HL-60 (cell line): ENCODE measurements at regions not wholly inside any gene's neighbourhood (a gene's known extent, or its start where the extent isn't known, plus 50 kb on each side); places are given as distances from the start of the nearest gene placed in this dataset.

ENCODE experiments used
- DNase-seq, 2 experiments: peaks; one replicate each; pipeline ENCODE4 v3.0.0-alpha.2; 2010 to 2020; ENCODE audit warnings: low read depth in 1 of 2, low spot score in 1 of 2
- H3K27ac ChIP-seq: fragments of 250-450 bp; sonication (Bioruptor Pico); replicated peaks from 2 replicates; pipeline ENCODE4 v1.5.1; 2020; ENCODE audit warnings: mild to moderate bottlenecking, moderate library complexity
- H3K27me3 ChIP-seq: fragments of 250-450 bp; sonication (Bioruptor Pico); 2 replicates; pipeline ENCODE4 v1.5.1; 2021; ENCODE audit warnings: mild to moderate bottlenecking, moderate library complexity; ENCODE audit not compliant: insufficient read depth, poor library complexity, severe bottlenecking
- H3K4me3 ChIP-seq: replicated peaks from 2 replicates; pipeline ENCODE4 v1.5.1; 2011; ENCODE audit warnings: mild to moderate bottlenecking, control low read depth, low read length; ENCODE audit not compliant: insufficient read depth
- CTCF ChIP-seq: IDR thresholded peaks from one replicate; pipeline ENCODE4 v1.5.1; 2011; ENCODE audit warnings: low read length, control low read depth, inconsistent platforms; ENCODE audit not compliant: insufficient read depth
- GABPA ChIP-seq: IDR thresholded peaks from 2 replicates; pipeline ENCODE4 v1.6.1; 2012; ENCODE audit warnings: low read depth
- POLR2AphosphoS5 ChIP-seq: IDR thresholded peaks from 2 replicates; pipeline ENCODE4 v1.6.1; 2012; ENCODE audit warnings: low read depth
- SPI1 ChIP-seq: IDR thresholded peaks from 2 replicates; pipeline ENCODE4 v1.6.1; 2012; ENCODE audit warnings: low read depth, mild to moderate bottlenecking, borderline replicate concordance
- TF ChIP-seq, protein P1 (sequence below): IDR thresholded peaks from 2 replicates; pipeline ENCODE4 v1.6.1; 2012; ENCODE audit warnings: low read depth; ENCODE audit not compliant: insufficient replicate concordance

- TF ChIP-seq, protein P1, sequence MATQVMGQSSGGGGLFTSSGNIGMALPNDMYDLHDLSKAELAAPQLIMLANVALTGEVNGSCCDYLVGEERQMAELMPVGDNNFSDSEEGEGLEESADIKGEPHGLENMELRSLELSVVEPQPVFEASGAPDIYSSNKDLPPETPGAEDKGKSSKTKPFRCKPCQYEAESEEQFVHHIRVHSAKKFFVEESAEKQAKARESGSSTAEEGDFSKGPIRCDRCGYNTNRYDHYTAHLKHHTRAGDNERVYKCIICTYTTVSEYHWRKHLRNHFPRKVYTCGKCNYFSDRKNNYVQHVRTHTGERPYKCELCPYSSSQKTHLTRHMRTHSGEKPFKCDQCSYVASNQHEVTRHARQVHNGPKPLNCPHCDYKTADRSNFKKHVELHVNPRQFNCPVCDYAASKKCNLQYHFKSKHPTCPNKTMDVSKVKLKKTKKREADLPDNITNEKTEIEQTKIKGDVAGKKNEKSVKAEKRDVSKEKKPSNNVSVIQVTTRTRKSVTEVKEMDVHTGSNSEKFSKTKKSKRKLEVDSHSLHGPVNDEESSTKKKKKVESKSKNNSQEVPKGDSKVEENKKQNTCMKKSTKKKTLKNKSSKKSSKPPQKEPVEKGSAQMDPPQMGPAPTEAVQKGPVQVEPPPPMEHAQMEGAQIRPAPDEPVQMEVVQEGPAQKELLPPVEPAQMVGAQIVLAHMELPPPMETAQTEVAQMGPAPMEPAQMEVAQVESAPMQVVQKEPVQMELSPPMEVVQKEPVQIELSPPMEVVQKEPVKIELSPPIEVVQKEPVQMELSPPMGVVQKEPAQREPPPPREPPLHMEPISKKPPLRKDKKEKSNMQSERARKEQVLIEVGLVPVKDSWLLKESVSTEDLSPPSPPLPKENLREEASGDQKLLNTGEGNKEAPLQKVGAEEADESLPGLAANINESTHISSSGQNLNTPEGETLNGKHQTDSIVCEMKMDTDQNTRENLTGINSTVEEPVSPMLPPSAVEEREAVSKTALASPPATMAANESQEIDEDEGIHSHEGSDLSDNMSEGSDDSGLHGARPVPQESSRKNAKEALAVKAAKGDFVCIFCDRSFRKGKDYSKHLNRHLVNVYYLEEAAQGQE, result no peak
- no peak for TF ChIP-seq CTCF
- TF ChIP-seq POLR2AphosphoS5, result no peak
- TF ChIP-seq SPI1, result no peak
- TF ChIP-seq GABPA, result no peak
- Histone ChIP-seq H3K27ac (no peak overlapping the region), H3K27me3 (no peaks in the 10 kb centered on the region), H3K4me3 (no peak overlapping the region)
- no peak for DNase-seq
Observed at GRCh38 chr16:6104428-6104827, 1006.8 kb upstream of the EEF2KMT start.

- DNase-seq, result no peak
- no peak overlapping the region for H3K27ac ChIP-seq
- H3K4me3 ChIP-seq, result no peak overlapping the region
- TF ChIP-seq CTCF, result no peak
- TF ChIP-seq GABPA, result no peak
- TF ChIP-seq, protein P1, result no peak
- no peak for TF ChIP-seq SPI1
- TF ChIP-seq POLR2AphosphoS5, result no peak
- H3K27me3 ChIP-seq, result no peaks in the 10 kb centered on the region
Observed at GRCh38 chr16:6103561-6103960, 1006.0 kb upstream of the EEF2KMT start.

GRCh38 chr16:6099102-6099501, 1001.5 kb upstream of the EEF2KMT start:
- no peaks in the 10 kb centered on the region for H3K27me3 ChIP-seq
- H3K4me3 ChIP-seq, result no peak overlapping the region
- no peak for TF ChIP-seq SPI1
- TF ChIP-seq GABPA, result no peak
- TF ChIP-seq POLR2AphosphoS5, result no peak
- TF ChIP-seq, protein P1, result no peak
- no peak for TF ChIP-seq CTCF
- DNase-seq, result no peak
- H3K27ac ChIP-seq, result no peak overlapping the region
